ENCODE measurements at regions not wholly inside any gene's neighbourhood (a gene's known extent, or its start where the extent isn't known, plus 50 kb on each side); places are given as distances from the start of the nearest gene placed in this dataset.
"Not testable (repeated sequence)": the region's sequence is repeated elsewhere in the genome, so short reads cannot be mapped to it uniquely, and the experiment has no call there.

DNA sequence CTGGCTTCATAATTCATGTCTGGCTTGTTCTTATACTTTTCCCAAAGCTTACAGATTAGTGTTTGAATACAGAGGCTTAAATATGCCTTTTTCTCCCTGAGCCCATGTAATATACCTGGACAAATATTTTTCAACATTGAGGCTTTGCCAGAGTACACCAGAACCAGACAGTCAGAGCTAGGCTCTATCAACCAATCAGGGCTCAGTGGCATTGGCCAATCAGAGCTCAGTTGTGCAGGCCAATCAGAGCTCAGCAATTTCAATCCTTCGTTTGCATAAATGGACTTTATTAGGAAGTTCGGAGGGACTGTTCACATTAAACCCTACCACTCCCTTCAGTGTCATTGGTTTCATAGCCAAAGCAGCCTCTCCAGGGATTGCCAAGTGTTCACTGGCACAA is 51.2 kb upstream of the TMSB15B start:
- DNase-seq = no peak

DNA sequence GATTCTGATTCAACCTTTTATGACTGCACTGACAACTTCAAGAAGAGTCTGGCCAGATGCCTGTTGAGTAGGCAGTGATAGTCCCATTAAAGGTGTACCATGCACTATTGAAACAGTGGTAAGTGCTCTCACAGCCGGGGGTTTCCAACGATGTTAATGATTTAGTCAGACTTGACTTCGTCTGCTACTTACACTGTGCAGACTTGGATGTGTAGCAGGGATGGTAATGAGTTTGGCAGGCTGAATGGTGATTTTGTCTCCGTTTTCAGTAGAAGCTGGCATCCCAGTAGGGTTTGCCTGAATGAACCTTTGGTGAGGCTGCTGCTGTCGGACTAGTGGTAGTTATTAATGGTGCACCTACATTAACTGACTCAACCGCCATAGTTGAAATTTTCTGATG is 52.0 kb upstream of the TMSB15B start:
- DNase-seq = no peak

DNA sequence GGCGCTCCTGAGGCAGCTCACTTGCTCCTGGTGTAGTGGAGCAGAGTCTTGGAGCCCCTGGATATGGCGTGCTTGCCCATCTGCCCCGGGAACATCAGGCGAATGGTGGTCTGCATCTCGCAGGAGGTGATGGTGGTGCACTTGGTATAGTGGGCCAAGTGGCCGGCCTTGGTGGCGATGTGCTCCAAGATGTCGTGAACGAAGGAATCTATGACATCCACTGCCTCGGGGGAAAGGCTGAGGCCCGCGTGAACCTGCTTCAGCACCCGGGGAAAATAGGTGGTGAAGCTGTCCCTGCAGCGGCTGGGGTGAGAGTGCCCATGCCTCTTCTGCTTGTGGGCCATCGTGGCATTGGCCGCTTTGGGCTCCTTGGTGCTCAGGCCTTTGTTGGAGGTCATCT is 58.1 kb upstream of the TMSB15B start:
- no peak for DNase-seq

DNA sequence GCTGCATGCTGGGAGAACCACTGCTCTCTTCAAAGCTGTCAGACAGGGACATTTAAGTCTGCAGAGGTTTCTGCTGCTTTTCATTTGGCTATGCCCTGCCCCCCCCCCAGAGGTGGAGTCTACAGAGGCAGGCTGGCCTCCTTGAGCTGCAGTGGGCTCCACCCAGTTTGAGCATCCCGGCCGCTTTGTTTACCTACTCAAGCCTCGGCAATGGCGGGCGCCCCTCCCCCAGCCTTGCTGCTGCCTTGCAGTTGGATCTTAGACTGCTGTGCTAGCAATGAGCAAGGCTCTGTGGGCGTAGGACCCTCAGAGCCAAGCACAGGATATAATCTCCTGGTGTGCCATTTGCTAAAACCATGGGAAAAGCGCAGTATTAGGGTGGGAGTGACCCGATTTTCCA is 59.8 kb upstream of the TMSB15B start:
- DNase-seq = not testable (repeated sequence)

DNA sequence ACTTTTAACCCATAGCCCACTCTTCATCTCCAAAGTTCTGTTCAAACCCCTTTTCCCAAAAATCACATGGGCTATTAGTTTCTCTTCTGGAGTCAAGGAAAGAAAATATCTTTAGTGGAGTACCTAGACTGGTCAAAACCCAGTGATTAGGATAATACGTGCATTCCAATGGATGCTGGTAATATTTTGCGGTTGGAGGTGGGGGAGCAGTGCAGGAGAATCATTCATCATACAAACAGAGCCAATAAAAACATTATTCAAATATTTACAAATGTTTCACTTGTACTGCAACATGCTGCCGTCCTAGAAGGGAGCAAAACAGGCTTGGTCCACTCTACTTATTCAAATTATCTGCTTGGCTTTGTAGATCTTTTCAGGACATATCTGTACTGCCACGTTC is 57.2 kb upstream of the RAB9B start:
- DNase-seq = no peak

DNA sequence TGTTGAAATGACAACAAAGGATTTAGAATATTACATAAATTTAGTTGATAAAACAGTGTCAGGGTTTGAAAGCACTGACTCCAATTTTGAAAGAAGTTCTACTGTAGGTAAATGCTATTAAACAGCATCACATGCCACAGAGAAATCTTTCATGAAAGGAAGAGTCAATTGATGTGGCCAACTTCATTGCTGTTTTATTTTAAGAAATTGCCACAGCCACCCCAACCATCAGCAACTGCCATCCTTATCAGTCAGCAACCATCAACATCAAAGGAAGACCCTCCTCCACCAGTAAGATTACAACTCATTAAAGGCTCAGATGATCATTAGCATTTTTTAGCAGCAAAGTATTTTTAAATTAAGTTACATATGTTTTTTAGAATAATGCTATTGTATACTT is 54.6 kb upstream of the RAB9B start:
- DNase-seq = no peak

DNA sequence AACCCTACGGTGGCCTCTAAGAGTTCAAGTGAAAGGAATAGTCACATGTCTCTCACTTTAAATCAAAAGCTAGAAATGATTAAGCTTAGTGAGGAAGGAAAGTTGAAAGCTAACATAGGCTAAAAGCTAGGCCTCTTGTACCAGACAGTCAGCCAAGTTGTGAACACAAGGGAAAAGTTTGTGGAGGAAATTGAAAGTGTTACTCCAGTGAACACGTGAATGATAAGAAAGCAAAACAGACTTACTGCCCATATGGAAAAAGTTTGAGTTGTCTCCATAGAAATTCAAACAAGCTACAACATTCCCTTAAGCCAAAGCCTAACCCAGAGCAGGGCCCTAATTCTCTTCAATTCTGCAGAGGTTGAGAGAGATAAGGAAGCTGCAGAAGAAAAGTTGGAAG is 51.5 kb upstream of the RAB9B start:
- DNase-seq = peak; percentile 13

DNA sequence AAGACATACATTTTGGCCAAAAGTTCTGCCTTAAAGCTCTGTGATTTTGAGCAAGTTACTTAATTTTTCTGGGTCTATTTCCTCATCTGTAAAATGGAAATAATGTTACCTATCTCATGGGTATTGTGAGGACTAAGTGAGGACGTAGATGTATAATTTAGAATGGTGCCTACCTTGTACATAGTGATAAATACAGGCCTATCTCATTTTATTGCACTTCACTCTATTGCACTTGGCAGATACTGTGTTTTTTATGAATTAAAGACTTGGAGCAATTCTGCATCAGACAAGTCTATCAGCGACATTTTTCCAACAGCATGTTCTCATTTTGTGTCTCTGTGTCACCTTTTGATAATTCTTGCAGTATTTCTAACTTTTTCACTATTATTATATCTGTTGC is 50.9 kb upstream of the RAB9B start:
- DNase-seq = no peak
